PC-3 (cell line): ENCODE measurements at regions not wholly inside any gene's neighbourhood (a gene's known extent, or its start where the extent isn't known, plus 50 kb on each side); places are given as distances from the start of the nearest gene placed in this dataset.

Experiments used
- ATAC-seq: fragments of 200-7000 bp; cut with Tn5 transposase; 2 replicates; pipeline ENCODE4 v1.9.1; 2020; ENCODE audit warnings: mild to moderate bottlenecking, moderate library complexity
- BruUV-seq: library from RNA; stranded (reverse); fragments of 400-500 nt; replicated peaks from 2 replicates; lab custom pipeline; 2021; lab: Mats Ljungman, UMichigan
- CTCF ChIA-PET: fragments of 300-600 bp; sonication (Branson Sonifier 250); formaldehyde crosslinking; loops from one replicate; lab custom pipeline; 2022; ENCODE audit warnings: antibody characterized with exemption; lab: Charles Lee
- POLR2A ChIA-PET: fragments of 300-600 bp; sonication (Branson Sonifier 250); formaldehyde crosslinking; loops from one replicate; lab custom pipeline; 2022; ENCODE audit warnings: antibody characterized with exemption; ENCODE audit not compliant: unreplicated experiment; lab: Charles Lee
- DNase-seq: peaks from one replicate; pipeline ENCODE4 v3.0.0-alpha.2; 2015
- H2AFZ ChIP-seq: fragments of 300-600 bp; sonication (generic); 2 replicates; pipeline ENCODE4 v1.6.0; 2016; ENCODE audit warnings: antibody characterized with exemption, low read length
- H3F3A ChIP-seq: fragments of 300-600 bp; sonication (generic); one replicate; pipeline ENCODE4 v1.6.0; 2017; ENCODE audit warnings: antibody characterized with exemption, low read length, control low read depth, mild to moderate bottlenecking; ENCODE audit not compliant: unreplicated experiment
- H3K27ac ChIP-seq: fragments of 300-600 bp; sonication (generic); 2 replicates; pipeline ENCODE4 v1.5.1; 2016; ENCODE audit warnings: mild to moderate bottlenecking, low read length
- H3K27me3 ChIP-seq: fragments of 300-600 bp; sonication (generic); 2 replicates; pipeline ENCODE4 v1.6.1; 2016; ENCODE audit warnings: low read length, mixed read lengths
- H3K36me3 ChIP-seq: fragments of 300-600 bp; sonication (generic); 2 replicates; pipeline ENCODE4 v1.6.1; 2016; ENCODE audit warnings: low read depth, mixed run types, low read length, mixed read lengths
- H3K4me1 ChIP-seq: fragments of 300-600 bp; sonication (generic); 2 replicates; pipeline ENCODE4 v1.5.1; 2016; ENCODE audit warnings: low read length; ENCODE audit not compliant: insufficient read depth
- H3K4me2 ChIP-seq: fragments of 300-600 bp; sonication (generic); 2 replicates; pipeline ENCODE4 v1.6.0; 2016; ENCODE audit warnings: low read length
- H3K4me3 ChIP-seq: fragments of 300-600 bp; sonication (generic); 2 replicates; pipeline ENCODE4 v1.5.1; 2016; ENCODE audit warnings: mild to moderate bottlenecking, low read length, mixed read lengths
- H3K79me2 ChIP-seq: fragments of 300-600 bp; sonication (generic); 2 replicates; pipeline ENCODE4 v1.6.1; 2017; ENCODE audit warnings: low read length, mixed read lengths
- H3K9ac ChIP-seq: fragments of 300-600 bp; sonication (generic); 2 replicates; pipeline ENCODE4 v1.6.0; 2016; ENCODE audit warnings: mild to moderate bottlenecking, low read length
- H3K9me2 ChIP-seq: fragments of 300-600 bp; sonication (generic); replicated peaks from 2 replicates; pipeline ENCODE4 v1.6.1; 2016; ENCODE audit warnings: mixed run types, low read length, mixed read lengths
- H3K9me3 ChIP-seq: fragments of 300-600 bp; sonication (generic); 2 replicates; pipeline ENCODE4 v1.6.1; 2016; ENCODE audit warnings: low read length, mixed read lengths
- H4K20me1 ChIP-seq: fragments of 300-600 bp; sonication (generic); 2 replicates; pipeline ENCODE4 v1.6.1; 2016; ENCODE audit warnings: low read length, mixed read lengths
- EZH2 ChIP-seq: fragments of 300-600 bp; sonication (generic); IDR thresholded peaks from one replicate; pipeline ENCODE4 v1.6.1; 2017; ENCODE audit warnings: antibody characterized with exemption, mild to moderate bottlenecking, low read length; ENCODE audit not compliant: unreplicated experiment
- EZH2phosphoT487 ChIP-seq: fragments of 300-600 bp; sonication (generic); IDR thresholded peaks from 2 replicates; pipeline ENCODE4 v1.6.1; 2018; ENCODE audit warnings: mild to moderate bottlenecking, antibody characterized with exemption, low read length, borderline replicate concordance
- intact Hi-C: fragments of 100-400 bp; cut with micrococcal nuclease; formaldehyde crosslinking; loops from 2 replicates; pipeline ENCODE4 v1.9.0; 2023
- TF ChIP-seq, protein P1 (sequence below): fragments of 300-600 bp; sonication (generic); conservative IDR thresholded peaks from 2 replicates; pipeline ENCODE4 v1.5.1; 2017; ENCODE audit warnings: antibody characterized with exemption, low read depth, mild to moderate bottlenecking, low read length

DNA sequence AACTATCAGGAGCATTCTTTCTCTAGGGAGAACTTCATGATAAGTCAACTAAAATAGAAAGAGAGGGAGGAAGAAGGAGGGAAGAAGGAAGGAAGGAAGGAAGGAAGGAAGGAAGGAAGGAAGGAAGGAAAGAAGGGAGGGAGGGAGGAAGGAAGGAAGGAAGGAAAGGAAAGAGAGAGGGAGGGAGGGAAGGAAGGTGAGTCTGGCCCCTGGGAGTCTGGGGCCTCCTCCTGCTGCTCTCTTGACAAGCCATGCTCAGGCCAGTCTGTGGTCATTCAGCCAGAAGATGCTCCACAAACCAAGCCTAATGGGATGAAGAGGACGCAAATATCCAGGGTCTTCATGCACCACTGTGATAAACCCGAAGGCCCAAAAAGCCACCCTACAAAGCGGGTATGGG lies 216.4 kb upstream of the AGAP1 start:
- Histone ChIP-seq H2AFZ (no peak overlapping the region), H4K20me1 (no peaks in the 10 kb centered on the region), H3F3A (no peaks in the 10 kb centered on the region), H3K79me2 (no peaks in the 10 kb centered on the region), H3K27ac (no peak overlapping the region), H3K9me3 (no peaks in the 10 kb centered on the region), H3K4me2 (no peak overlapping the region), H3K4me1 (no peaks in the 10 kb centered on the region), H3K9me2 (no peaks in the 10 kb centered on the region), H3K27me3 (no peaks in the 10 kb centered on the region), H3K36me3 (no peaks in the 10 kb centered on the region), H3K9ac (no peak overlapping the region), H3K4me3 (no peak overlapping the region)
- ChIA-PET CTCF (no interaction called here), POLR2A (no interaction called here)
- intact Hi-C loops = no loop called here
- DNase-seq = no peak
- TF ChIP-seq EZH2phosphoT487 = no peak
- BruUV-seq = no TSS peak
- ATAC-seq = no peak

DNA sequence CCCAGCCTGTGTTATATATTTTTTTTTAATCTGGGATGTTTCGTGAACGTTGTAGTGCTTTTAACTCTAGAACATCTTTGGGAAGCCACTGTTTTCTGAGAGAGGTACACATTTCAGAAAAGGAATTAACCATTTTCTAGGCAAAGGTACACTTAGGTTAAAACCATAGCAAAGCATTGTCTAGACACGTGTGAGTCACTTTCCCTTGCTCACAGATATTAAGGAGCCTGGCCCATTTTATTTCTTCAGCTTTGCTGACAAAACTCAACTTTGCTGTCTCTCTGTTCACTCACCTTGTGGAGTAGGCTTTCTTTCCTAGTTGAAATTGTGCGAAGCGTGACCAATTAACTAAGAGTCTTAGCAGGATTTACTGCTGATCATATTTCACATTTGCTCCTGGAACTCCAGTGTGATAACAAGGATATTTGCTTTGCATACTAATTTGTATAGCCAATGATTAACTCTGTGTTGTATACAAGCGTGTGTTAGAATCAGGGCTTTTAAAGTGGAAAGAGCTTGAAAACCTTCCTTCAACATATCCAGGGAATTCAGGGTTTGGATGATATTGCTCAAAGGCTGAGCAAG lies 215.0 kb upstream of the AGAP1 start:
- H3K79me2 ChIP-seq = no peaks in the 10 kb centered on the region
- H3K4me1 ChIP-seq = no peaks in the 10 kb centered on the region
- no peaks in the 10 kb centered on the region for H3F3A ChIP-seq
- no peaks in the 10 kb centered on the region for H3K9me3 ChIP-seq
- no peak for DNase-seq
- intact Hi-C loops = no loop called here
- H3K9ac ChIP-seq = no peak overlapping the region
- no peaks in the 10 kb centered on the region for H3K27me3 ChIP-seq
- H2AFZ ChIP-seq = no peak overlapping the region
- H3K9me2 ChIP-seq = no peaks in the 10 kb centered on the region
- no peak overlapping the region for H3K27ac ChIP-seq
- BruUV-seq = no TSS peak
- TF ChIP-seq EZH2 (no peak), EZH2phosphoT487 (no peak)
- TF ChIP-seq, protein P1, sequence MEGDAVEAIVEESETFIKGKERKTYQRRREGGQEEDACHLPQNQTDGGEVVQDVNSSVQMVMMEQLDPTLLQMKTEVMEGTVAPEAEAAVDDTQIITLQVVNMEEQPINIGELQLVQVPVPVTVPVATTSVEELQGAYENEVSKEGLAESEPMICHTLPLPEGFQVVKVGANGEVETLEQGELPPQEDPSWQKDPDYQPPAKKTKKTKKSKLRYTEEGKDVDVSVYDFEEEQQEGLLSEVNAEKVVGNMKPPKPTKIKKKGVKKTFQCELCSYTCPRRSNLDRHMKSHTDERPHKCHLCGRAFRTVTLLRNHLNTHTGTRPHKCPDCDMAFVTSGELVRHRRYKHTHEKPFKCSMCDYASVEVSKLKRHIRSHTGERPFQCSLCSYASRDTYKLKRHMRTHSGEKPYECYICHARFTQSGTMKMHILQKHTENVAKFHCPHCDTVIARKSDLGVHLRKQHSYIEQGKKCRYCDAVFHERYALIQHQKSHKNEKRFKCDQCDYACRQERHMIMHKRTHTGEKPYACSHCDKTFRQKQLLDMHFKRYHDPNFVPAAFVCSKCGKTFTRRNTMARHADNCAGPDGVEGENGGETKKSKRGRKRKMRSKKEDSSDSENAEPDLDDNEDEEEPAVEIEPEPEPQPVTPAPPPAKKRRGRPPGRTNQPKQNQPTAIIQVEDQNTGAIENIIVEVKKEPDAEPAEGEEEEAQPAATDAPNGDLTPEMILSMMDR = no peak
- ATAC-seq = no peak
- ChIA-PET POLR2A (no interaction called here), CTCF (no interaction called here)
- H3K4me3 ChIP-seq = no peak overlapping the region
- no peaks in the 10 kb centered on the region for H3K36me3 ChIP-seq
- no peaks in the 10 kb centered on the region for H4K20me1 ChIP-seq
- no peak overlapping the region for H3K4me2 ChIP-seq

DNA sequence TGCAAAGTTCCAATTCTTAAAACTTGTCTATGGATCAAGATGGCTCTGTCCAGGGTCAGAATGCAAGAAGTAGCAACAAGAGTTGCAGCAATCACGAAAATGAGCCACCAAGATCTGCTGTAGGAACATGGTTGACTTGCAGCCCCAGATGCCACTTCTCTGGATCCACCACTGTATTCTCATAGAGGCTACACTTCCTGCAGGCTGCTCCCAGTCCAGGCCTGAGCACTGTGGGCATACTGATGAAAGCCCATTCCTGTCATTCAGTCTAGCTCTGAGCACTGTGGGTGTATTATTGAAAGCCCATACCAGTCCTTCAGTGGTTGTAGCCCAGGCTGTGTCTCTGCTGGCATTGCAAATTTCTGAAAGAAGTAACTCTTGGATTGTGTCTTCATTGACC lies 213.9 kb upstream of the AGAP1 start:
- TF ChIP-seq EZH2phosphoT487 (no peak), EZH2 (no peak)
- TF ChIP-seq, protein P1 = no peak
- no peak overlapping the region for H3K9ac ChIP-seq
- DNase-seq = no peak
- no peaks in the 10 kb centered on the region for H3K9me2 ChIP-seq
- BruUV-seq = no TSS peak
- H3K36me3 ChIP-seq = no peaks in the 10 kb centered on the region
- ChIA-PET CTCF (no interaction called here), POLR2A (no interaction called here)
- no peaks in the 10 kb centered on the region for H3K79me2 ChIP-seq
- no peak overlapping the region for H2AFZ ChIP-seq
- H3K27me3 ChIP-seq = no peaks in the 10 kb centered on the region
- H4K20me1 ChIP-seq = no peaks in the 10 kb centered on the region
- H3K4me1 ChIP-seq = no peaks in the 10 kb centered on the region
- H3K9me3 ChIP-seq = no peaks in the 10 kb centered on the region
- H3K27ac ChIP-seq = no peak overlapping the region
- ATAC-seq = no peak
- no peak overlapping the region for H3K4me3 ChIP-seq
- H3F3A ChIP-seq = no peaks in the 10 kb centered on the region
- H3K4me2 ChIP-seq = no peak overlapping the region
- intact Hi-C loops = no loop called here
